GM19239 (cell line): ENCODE measurements at regions not wholly inside any gene's neighbourhood (a gene's known extent, or its start where the extent isn't known, plus 50 kb on each side); places are given as distances from the start of the nearest gene placed in this dataset.

Source experiments
- DNase-seq: peaks from one replicate; pipeline ENCODE4 v3.0.0; 2011; ENCODE audit warnings: low spot score; ENCODE audit not compliant: insufficient read length
- FAIRE-seq: peaks from 2 replicates; lab custom pipeline; 2011; peaks lifted over from hg19 to GRCh38; lab: Jason Lieb, UNC

GRCh38 chr21:16811970-16812369 is 700.9 kb upstream of the CXADR start:
- FAIRE-seq (no peak), DNase-seq (no peak)

- FAIRE-seq (no peak), DNase-seq (no peak)
These were observed 697.6 kb upstream of the CXADR start for GRCh38 chr21:16815243-16815642.

GRCh38 chr21:16821588-16821987 is 691.3 kb upstream of the CXADR start:
- FAIRE-seq (no peak), DNase-seq (no peak)

GRCh38 chr21:16829532-16829931 is 683.3 kb upstream of the CXADR start:
- no peak for DNase-seq
- no peak for FAIRE-seq

GRCh38 chr21:16832791-16833190 is 680.1 kb upstream of the CXADR start:
- FAIRE-seq: no peak
- DNase-seq: no peak

GRCh38 chr21:16834791-16835190 is 678.1 kb upstream of the CXADR start:
- FAIRE-seq (no peak), DNase-seq (no peak)

- FAIRE-seq: no peak
- DNase-seq: no peak
These were observed 675.5 kb upstream of the CXADR start for GRCh38 chr21:16837321-16837720.

GRCh38 chr21:16837721-16838120 is 675.1 kb upstream of the CXADR start:
- no peak for FAIRE-seq

GRCh38 chr21:16838331-16838730 is 674.5 kb upstream of the CXADR start:
- FAIRE-seq (no peak), DNase-seq (no peak)

More at GRCh38 chr21:16837721-16838120, 675.1 kb upstream of the CXADR start:
- no peak for DNase-seq

GRCh38 chr21:16840538-16840937 is 672.3 kb upstream of the CXADR start:
- DNase-seq (no peak), FAIRE-seq (no peak)

- FAIRE-seq (no peak), DNase-seq (no peak)
These were observed 670.7 kb upstream of the CXADR start for GRCh38 chr21:16841975-16842695.

- no peak for FAIRE-seq
- no peak for DNase-seq
These were observed 670.2 kb upstream of the CXADR start for GRCh38 chr21:16842696-16843035.

- FAIRE-seq (no peak), DNase-seq (no peak)
These were observed 665.6 kb upstream of the CXADR start for GRCh38 chr21:16847211-16847610.

- DNase-seq: no peak
- FAIRE-seq: no peak
These were observed 661.8 kb upstream of the CXADR start for GRCh38 chr21:16851054-16851453.

- FAIRE-seq (no peak), DNase-seq (no peak)
These were observed 657.6 kb upstream of the CXADR start for GRCh38 chr21:16855164-16855667.

- DNase-seq (no peak), FAIRE-seq (no peak)
These were observed 649.4 kb upstream of the CXADR start for GRCh38 chr21:16863362-16863905.

GRCh38 chr21:16863908-16864307 is 648.9 kb upstream of the CXADR start:
- FAIRE-seq (no peak), DNase-seq (no peak)

- FAIRE-seq: no peak
- DNase-seq: no peak
These were observed 647.2 kb upstream of the CXADR start for GRCh38 chr21:16865632-16866031.

- FAIRE-seq: no peak
- no peak for DNase-seq
These were observed 646.0 kb upstream of the CXADR start for GRCh38 chr21:16866851-16867250.

- DNase-seq: no peak
These were observed 642.7 kb upstream of the CXADR start for GRCh38 chr21:16870103-16870502.

GRCh38 chr21:16872616-16873015 is 640.2 kb upstream of the CXADR start:
- FAIRE-seq (no peak), DNase-seq (no peak)

More at GRCh38 chr21:16870103-16870502, 642.7 kb upstream of the CXADR start:
- no peak for FAIRE-seq

- DNase-seq: no peak
- FAIRE-seq: no peak
These were observed 639.7 kb upstream of the CXADR start for GRCh38 chr21:16873176-16873575.
